NOMO-1 (cell line): ENCODE measurements at regions not wholly inside any gene's neighbourhood (a gene's known extent, or its start where the extent isn't known, plus 50 kb on each side); places are given as distances from the start of the nearest gene placed in this dataset.

Source experiments
- DNase-seq, 2 experiments: peaks; one replicate each; lab custom pipeline; 2025; ENCODE audit not compliant: unreplicated experiment in 2 of 2; lab: John Stamatoyannopoulos, UW

DNA sequence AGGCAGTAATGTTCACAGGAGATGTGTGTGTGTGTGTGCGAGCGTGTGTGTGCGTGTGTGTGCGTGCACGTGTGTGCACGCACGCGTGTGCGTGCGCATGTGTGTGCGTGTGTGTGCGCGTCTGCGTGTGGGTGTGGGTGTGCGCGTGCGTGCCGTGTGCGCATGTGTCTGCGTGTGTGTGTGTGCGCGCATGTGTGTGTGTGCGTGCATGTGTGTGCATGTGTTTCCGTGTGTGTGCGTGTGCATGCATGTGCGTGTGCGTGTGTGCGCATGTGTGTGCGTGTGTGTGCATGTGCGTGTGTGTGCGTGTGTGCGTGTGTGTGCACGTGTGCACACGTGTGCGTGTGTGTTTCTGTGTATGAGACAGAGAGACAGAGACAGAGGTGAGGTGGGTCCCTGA is 136.0 kb upstream of the CST7 start:
- DNase-seq, result no peak

GRCh38 chr20:24813496-24813895 is 135.6 kb upstream of the CST7 start:
- no peak for DNase-seq

- DNase-seq, result no peak
Observed at GRCh38 chr20:24813936-24814335, 135.1 kb upstream of the CST7 start.

- no peak for DNase-seq
Observed at GRCh38 chr20:24814556-24815195, 134.4 kb upstream of the CST7 start.

DNA sequence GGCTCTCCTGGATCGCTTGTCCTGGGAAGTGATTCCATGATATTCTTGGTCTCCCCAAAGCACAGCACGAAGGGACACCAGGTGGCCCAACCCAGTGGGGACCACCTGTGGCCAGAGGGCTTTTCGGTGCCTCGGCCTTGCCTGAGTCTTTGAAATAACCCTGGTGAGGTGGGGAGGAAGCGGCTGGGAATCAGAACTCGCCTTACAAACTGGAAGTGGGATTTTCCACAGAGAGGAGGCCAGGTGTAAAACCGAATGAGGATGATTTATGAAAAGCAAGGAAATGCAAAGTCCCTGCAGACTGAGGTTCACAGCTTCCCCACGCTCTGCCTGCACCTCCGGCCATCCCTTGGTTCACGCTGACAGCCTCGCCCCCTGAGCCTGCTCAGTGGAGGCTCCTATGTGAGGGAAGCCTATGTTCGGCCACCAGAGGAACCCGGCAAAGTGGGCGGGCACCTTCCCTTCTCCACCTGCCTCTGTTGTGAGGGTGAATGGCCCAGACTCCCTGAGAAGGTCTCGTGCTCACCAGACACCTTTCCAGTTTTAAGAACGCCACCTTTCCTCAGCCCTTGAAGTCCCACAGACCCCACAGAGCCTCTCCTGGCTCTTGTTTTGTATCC is 133.8 kb upstream of the CST7 start:
- no peak for DNase-seq

DNA sequence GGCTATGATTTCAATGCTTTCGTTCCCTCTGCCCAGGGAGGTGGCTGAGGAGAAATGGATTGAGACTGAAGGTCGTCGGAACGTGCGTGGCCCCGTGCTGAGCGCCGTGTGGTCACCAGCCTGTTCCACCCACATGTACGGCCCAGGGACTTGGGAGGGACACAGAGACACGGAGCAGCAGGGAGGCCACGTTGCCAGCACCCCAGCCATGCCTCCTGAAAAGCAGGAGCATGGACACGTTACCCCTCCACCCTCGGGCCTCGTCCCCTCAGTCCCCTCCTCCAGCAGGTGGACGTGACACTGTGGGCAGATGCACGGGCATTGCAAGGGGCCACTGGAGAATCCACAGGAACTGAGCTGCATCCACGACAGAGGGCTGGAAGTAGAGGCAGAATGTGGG is 133.1 kb upstream of the CST7 start:
- no peak for DNase-seq

DNA sequence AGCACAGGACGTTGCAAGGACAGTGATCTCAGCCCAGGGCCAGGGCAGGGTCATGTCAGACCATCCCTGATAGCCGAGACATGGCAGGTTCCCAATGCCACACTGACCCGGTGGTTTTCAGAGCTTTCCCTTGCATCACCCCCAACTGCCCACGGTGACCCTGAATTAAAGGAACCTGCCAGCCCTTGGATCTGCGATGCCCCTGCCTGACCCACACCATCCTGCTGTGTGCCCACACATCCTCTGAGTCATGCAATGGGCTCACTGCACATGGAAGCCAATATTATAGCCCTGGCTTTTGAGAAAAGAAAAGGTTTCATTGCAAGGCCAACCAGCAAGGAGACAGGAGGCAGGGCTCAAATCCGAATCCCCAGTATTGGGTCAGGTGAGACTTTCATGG is 132.6 kb upstream of the CST7 start:
- no peak for DNase-seq

- peak in 1 of 2 experiments; percentile 1 for DNase-seq
Observed at GRCh38 chr20:24816907-24817306, 132.2 kb upstream of the CST7 start.

- no peak for DNase-seq
Observed at GRCh38 chr20:24817351-24817750, 131.7 kb upstream of the CST7 start.

DNA sequence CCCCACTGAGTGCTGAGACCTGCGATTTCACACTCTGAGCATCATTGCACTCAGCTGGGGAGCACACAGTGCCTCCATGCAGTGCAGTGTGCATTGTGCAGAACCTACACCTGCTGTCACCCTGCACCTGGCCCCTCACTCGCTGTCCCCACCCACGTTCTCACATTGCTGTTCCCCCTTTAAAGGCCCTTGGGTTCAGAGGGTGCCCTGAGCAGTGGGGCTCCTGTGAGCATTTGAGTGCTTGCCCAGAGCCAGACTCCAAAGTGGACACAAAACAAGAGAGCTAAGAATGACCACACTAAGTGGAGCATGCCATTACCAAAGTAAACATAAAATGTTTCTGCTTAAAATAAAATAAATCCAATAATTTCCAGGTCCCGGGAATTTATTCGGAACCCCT is 131.0 kb upstream of the CST7 start:
- DNase-seq, result no peak

DNA sequence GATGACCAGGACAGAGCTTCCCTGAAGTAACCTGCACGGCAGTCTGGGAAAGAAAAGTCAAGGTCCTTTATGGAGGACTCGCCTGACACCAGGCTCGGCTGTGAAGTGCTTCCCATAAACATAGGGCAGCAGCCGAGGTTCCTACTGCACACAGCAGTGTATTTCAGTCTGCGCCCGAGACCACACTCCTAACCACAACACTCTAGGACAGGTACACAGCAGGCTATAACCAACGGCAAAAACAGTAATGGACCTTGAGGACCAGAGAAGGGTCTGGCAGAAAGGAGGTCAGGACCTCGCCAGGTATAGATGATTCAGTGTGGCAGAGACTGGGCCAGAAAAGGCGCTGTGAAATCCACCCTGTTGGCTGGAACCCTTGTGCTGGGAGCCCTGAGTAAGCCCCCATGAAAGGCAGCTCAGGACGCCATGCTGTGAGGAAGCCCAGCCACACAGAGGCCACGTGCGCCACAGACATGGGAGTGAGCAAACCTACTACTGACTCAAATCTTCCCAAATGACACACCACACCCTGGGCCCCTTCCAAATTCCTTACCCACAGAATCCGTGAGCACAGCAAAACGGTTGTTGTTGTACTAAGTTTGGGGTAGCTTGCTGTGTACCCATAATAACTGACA is 129.6 kb upstream of the CST7 start:
- DNase-seq, result no peak

GRCh38 chr20:24820345-24820744 is 128.7 kb upstream of the CST7 start:
- no peak for DNase-seq

DNA sequence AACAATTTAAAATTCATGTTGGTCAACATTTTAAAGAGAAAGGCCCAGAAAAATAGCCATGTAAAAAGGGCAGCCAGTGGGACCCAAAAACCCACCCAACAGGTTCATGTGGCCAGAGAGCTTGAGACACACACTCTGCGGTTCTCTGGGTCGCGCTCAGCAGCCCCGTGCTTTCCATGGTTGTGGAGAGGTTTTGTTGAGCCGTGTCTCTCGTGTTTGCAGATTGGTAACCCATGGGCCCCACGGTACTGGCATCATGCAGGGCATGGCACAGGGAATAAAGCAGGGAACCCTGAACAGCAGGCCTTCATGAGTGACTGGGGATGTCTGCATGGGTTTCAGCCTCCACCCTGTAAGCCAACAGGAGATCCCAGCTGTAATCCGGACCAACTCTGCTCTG is 127.7 kb upstream of the CST7 start:
- no peak for DNase-seq

- no peak for DNase-seq
Observed at GRCh38 chr20:24823176-24823784, 125.8 kb upstream of the CST7 start.

- no peak for DNase-seq
Observed at GRCh38 chr20:24823989-24824693, 124.9 kb upstream of the CST7 start.

DNA sequence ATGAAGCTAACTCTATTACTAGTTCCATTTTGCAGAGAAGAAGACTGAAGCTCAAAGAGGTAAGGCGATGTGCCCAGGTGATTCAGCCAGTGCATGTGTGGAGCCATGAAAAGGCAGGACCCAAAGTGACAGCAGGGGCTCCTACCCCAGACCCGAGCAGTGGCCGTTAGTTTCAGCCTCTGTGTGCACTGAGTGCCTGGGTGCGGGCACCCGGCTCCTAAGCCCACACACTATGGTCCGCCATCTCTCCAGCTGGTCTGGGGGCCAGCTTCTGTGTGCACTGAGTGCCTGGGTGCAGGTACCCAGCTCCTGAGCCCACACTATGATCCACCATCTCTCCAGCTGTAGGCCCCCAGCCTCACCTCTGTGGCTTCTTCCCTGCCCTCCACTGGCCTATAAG is 123.5 kb upstream of the CST7 start:
- DNase-seq, result no peak

DNA sequence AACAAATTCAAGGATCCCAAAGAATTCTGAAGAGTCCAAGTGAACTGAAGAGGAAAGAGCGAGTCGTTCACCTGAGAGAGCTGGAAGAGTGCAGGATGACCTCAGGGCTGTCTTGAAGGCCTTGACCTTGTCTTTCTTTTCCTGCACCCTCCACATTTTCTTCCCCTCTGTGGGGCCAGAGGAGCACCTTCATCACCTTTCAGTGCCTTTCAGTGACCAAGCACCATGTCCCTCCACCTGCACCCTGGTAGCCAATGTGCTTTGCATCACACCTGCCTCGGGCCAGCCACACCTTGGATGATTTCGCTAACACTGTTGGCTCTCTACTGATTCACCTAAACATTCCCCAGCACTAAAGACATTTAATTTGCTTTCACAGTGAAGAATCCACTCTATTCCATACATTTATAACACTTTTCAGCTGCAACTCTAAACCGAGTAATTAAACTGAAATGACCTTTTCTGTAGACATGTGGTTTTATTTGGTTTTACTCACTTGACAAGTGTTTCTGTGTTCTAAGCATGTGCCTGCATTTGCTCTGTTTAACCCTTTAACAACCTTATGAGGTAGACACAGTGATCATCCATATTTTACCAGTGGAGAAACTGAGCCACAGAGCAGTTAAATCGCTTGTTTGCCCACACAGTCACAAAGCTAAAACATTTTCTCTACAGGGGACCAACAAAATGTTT is 121.3 kb upstream of the CST7 start:
- DNase-seq, result no peak

GRCh38 chr20:24828992-24829648 is 119.9 kb upstream of the CST7 start:
- DNase-seq, result no peak

GRCh38 chr20:24829649-24830370 is 119.3 kb upstream of the CST7 start:
- no peak for DNase-seq

DNA sequence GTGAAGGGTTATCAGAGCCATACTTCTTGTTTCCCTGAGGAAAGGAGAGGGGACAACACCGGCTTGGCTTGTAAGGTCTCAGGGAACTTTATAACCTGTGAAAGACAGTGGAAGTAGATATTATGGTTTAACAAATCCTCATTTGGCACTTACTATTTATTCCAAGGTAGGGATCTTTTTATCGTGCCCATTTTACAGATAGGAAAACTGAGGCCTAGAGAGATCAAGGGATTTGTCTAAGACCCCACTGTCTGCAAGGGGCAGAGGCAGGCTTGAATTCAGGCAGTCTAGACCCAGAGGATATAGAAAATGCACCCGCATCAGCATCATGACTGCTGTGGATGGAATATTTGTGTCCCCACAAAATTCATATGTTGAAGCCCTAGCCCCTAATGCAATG is 118.4 kb upstream of the CST7 start:
- no peak for DNase-seq
